ENCODE measurements at regions not wholly inside any gene's neighbourhood (a gene's known extent, or its start where the extent isn't known, plus 50 kb on each side); places are given as distances from the start of the nearest gene placed in this dataset.
A peak's percentile ranks its signal among the peaks of the same experiment; 100 is the strongest.

GRCh38 chr6:154668156-154668555, 65.1 kb upstream of the SCAF8 start:
- H3K4me1 Mint-ChIP-seq = no peaks in the 10 kb centered on the region
- no peaks in the 10 kb centered on the region for H3K9me3 Mint-ChIP-seq
- DNase-seq = no peak
- no peak overlapping the region for H3K27ac Mint-ChIP-seq
- H3K27me3 Mint-ChIP-seq (ENCODE audit: low read depth, poor library complexity) = peaks cover 8% of the 10 kb centered on the region
- TF ChIP-seq CTCF (IDR thresholded peaks at IDR 0.05) = no peak
- H3K4me3 Mint-ChIP-seq = no peak overlapping the region
- H3K36me3 Mint-ChIP-seq (ENCODE audit: low read depth) = no peaks in the 10 kb centered on the region

DNA sequence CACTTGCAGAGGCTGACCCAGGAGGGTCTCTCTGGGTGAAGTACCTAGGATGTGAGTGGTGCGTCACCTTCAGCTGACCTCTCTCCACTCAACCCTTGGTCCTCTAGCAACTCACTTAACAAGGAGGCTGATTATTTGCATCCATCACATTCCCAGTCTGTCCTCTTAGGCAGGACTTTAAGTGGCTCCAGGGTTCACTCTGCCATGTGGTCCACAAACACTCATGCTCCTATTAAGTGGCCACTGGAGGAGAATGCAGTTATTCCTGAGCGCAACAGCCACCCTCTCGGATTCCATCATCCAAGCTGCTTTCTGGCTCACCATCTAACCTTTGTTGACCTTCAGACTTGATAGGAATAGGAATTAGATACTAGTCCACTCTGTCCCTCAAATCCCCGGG, 61.1 kb upstream of the SCAF8 start:
- H3K36me3 Mint-ChIP-seq (ENCODE audit: low read depth) = no peaks in the 10 kb centered on the region
- no peak for DNase-seq
- no peak overlapping the region for H3K4me3 Mint-ChIP-seq
- H3K27ac Mint-ChIP-seq = no peak overlapping the region
- peaks cover 5% of the 10 kb centered on the region for H3K4me1 Mint-ChIP-seq
- H3K9me3 Mint-ChIP-seq = no peaks in the 10 kb centered on the region
- no peak for TF ChIP-seq CTCF (IDR thresholded peaks at IDR 0.05)
- H3K27me3 Mint-ChIP-seq (ENCODE audit: low read depth, poor library complexity) = peaks cover 8% of the 10 kb centered on the region

GRCh38 chr6:154673919-154674318, 59.3 kb upstream of the SCAF8 start:
- Mint-ChIP-seq H3K27ac (no peak overlapping the region), H3K36me3 (ENCODE audit: low read depth) (no peaks in the 10 kb centered on the region), H3K4me3 (no peak overlapping the region), H3K9me3 (no peaks in the 10 kb centered on the region), H3K27me3 (ENCODE audit: low read depth, poor library complexity) (peaks cover 4% of the 10 kb centered on the region), H3K4me1 (peaks cover 5% of the 10 kb centered on the region)
- TF ChIP-seq CTCF (IDR thresholded peaks at IDR 0.05) = no peak
- no peak for DNase-seq

- peak; percentile 100 for TF ChIP-seq CTCF (IDR thresholded peaks at IDR 0.05)
- DNase-seq = peak; percentile 78
- no peak overlapping the region for H3K27ac Mint-ChIP-seq
- H3K9me3 Mint-ChIP-seq = no peaks in the 10 kb centered on the region
- no peaks in the 10 kb centered on the region for H3K36me3 Mint-ChIP-seq (ENCODE audit: low read depth)
- H3K4me1 Mint-ChIP-seq = peaks cover 5% of the 10 kb centered on the region
- H3K4me3 Mint-ChIP-seq = no peak overlapping the region
- peaks cover 2% of the 10 kb centered on the region for H3K27me3 Mint-ChIP-seq (ENCODE audit: low read depth, poor library complexity)
Measured at GRCh38 chr6:154675602-154676088, 57.6 kb upstream of the SCAF8 start.

GRCh38 chr6:154682633-154683125, 50.5 kb upstream of the SCAF8 start:
- Mint-ChIP-seq H3K9me3 (peaks cover 13% of the 10 kb centered on the region), H3K4me1 (peaks cover 13% of the 10 kb centered on the region), H3K27me3 (ENCODE audit: low read depth, poor library complexity) (no peaks in the 10 kb centered on the region), H3K36me3 (ENCODE audit: low read depth) (no peaks in the 10 kb centered on the region), H3K4me3 (no peak overlapping the region), H3K27ac (no peak overlapping the region)
- TF ChIP-seq CTCF (IDR thresholded peaks at IDR 0.05) = no peak
- DNase-seq = no peak
